Right lobe of liver (tissue), 6 donors: ENCODE measurements at regions not wholly inside any gene's neighbourhood (a gene's known extent, or its start where the extent isn't known, plus 50 kb on each side); places are given as distances from the start of the nearest gene placed in this dataset.

Experiments
- ATAC-seq, 4 donors: fragments of 200-7000 bp; cut with Tn5 transposase; one replicate each; pipeline ENCODE4 v1.9.1; 2020; ENCODE audit warnings: mild to moderate bottlenecking in 4 of 4, moderate library complexity in 4 of 4
- DNase-seq, 3 donors: peaks; one replicate each; pipeline ENCODE4 v3.0.0-alpha.2; 2020
- H3K27ac ChIP-seq, 3 donors: fragments of 200-600 bp; one replicate each; pipeline ENCODE4 v1.8.0; 2022
- H3K27me3 ChIP-seq, 2 donors: fragments of 200-600 bp; one replicate each; pipeline ENCODE4 v1.8.0; 2022
- H3K36me3 ChIP-seq, 4 donors: fragments of 200-600 bp; sonication (generic) in 1 of 4; one replicate each; pipeline versions ENCODE4 v1.5.1 to v1.8.0; 2017 to 2022; ENCODE audit warnings: control low read depth in 1 of 4
- H3K4me1 ChIP-seq, 4 donors: fragments of 200-600 bp; sonication (generic) in 1 of 4; one replicate each; pipeline versions ENCODE4 v1.5.1 to v1.8.0; 2017 to 2022; ENCODE audit warnings: control low read depth in 1 of 4
- H3K4me3 ChIP-seq, 3 donors: fragments of 200-600 bp; one replicate each; pipeline ENCODE4 v1.8.0; 2022
- H3K9me3 ChIP-seq, 4 donors: fragments of 200-600 bp; sonication (generic) in 1 of 4; one replicate each; pipeline versions ENCODE4 v1.5.1 to v1.8.0; 2017 to 2022; ENCODE audit warnings: control low read depth in 1 of 4
- POLR2A ChIP-seq: fragments of 450-650 bp; IDR thresholded peaks from one replicate; pipeline ENCODE4 v1.6.1; 2017; ENCODE audit warnings: antibody characterized with exemption, mild to moderate bottlenecking
- WGBS: methylation state at CpG from one replicate; pipeline ENCODE4 v1.1.6; 2018; ENCODE audit warnings: low coverage, low lambda C conversion rate; ENCODE audit not compliant: insufficient coverage; ENCODE audit errors: missing lambda C conversion rate; 5-methylcytosine and 5-hydroxymethylcytosine counted together
- intact Hi-C, 2 donors: fragments of 100-400 bp; cut with DNase I; formaldehyde crosslinking; loops; one replicate each; pipeline versions ENCODE4 v1.11.2 to v1.14.1; 2022
- TF ChIP-seq, protein P1 (sequence below), 4 donors: fragments of 200-600 bp in 3 of 4; fragments of 450-650 bp in 1 of 4; IDR thresholded peaks; one replicate each; pipeline versions ENCODE4 v1.5.1 to v1.8.0; 2016 to 2022; ENCODE audit warnings: antibody characterized with exemption in 4 of 4, mild to moderate bottlenecking in 2 of 4
- donor health status: DM: no; HTN: yes; CAD: no.
- donor health status: DM: no; HTN: no; CAD: no.
- donor health status: DM: no; HTN: no; CAD: no.
- donor health status: DM: no; HTN: yes; CAD: no.
- donor health status: DM: no; HTN: yes; CAD: no.

GRCh38 chr2:175401956-175402469, 220.5 kb upstream of the ATP5MC3 start:
- no peak overlapping the region for H3K27ac ChIP-seq
- intact Hi-C loops: no loop called here
- DNase-seq (no peak), ATAC-seq (no peak)
- no peaks in the 10 kb centered on the region for H3K4me1 ChIP-seq
- no peaks in the 10 kb centered on the region for H3K36me3 ChIP-seq
- no peaks in the 10 kb centered on the region for H3K27me3 ChIP-seq
- H3K9me3 ChIP-seq: no peaks in the 10 kb centered on the region
- no peak overlapping the region for H3K4me3 ChIP-seq
- TF ChIP-seq POLR2A: no peak
- TF ChIP-seq, protein P1, sequence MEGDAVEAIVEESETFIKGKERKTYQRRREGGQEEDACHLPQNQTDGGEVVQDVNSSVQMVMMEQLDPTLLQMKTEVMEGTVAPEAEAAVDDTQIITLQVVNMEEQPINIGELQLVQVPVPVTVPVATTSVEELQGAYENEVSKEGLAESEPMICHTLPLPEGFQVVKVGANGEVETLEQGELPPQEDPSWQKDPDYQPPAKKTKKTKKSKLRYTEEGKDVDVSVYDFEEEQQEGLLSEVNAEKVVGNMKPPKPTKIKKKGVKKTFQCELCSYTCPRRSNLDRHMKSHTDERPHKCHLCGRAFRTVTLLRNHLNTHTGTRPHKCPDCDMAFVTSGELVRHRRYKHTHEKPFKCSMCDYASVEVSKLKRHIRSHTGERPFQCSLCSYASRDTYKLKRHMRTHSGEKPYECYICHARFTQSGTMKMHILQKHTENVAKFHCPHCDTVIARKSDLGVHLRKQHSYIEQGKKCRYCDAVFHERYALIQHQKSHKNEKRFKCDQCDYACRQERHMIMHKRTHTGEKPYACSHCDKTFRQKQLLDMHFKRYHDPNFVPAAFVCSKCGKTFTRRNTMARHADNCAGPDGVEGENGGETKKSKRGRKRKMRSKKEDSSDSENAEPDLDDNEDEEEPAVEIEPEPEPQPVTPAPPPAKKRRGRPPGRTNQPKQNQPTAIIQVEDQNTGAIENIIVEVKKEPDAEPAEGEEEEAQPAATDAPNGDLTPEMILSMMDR (IDR thresholded peaks at IDR 0.05): no peak
- WGBS: 54% methylated on average over 3 of the region's 3 CpGs

- DNase-seq (no peak), ATAC-seq (no peak)
- Histone ChIP-seq H3K27me3 (no peaks in the 10 kb centered on the region), H3K36me3 (no peaks in the 10 kb centered on the region), H3K9me3 (no peaks in the 10 kb centered on the region), H3K4me3 (no peak overlapping the region), H3K27ac (no peak overlapping the region), H3K4me1 (no peaks in the 10 kb centered on the region)
- intact Hi-C loops: no loop called here
- 69% methylated on average over 6 of the region's 6 CpGs for WGBS
- TF ChIP-seq, protein P1 (IDR thresholded peaks at IDR 0.05): no peak
- TF ChIP-seq POLR2A: no peak
These were observed 219.5 kb upstream of the ATP5MC3 start for GRCh38 chr2:175400975-175401374.

- Histone ChIP-seq H3K4me3 (no peak overlapping the region), H3K27me3 (no peaks in the 10 kb centered on the region), H3K4me1 (no peaks in the 10 kb centered on the region), H3K9me3 (no peaks in the 10 kb centered on the region), H3K27ac (no peak overlapping the region), H3K36me3 (no peaks in the 10 kb centered on the region)
- no peak for ATAC-seq
- no peak for DNase-seq
- TF ChIP-seq POLR2A: no peak
- TF ChIP-seq, protein P1 (IDR thresholded peaks at IDR 0.05): no peak
- WGBS: 30% methylated on average over 3 of the region's 4 CpGs
- intact Hi-C loops: no loop called here
These were observed 217.8 kb upstream of the ATP5MC3 start for GRCh38 chr2:175399326-175399725.

GRCh38 chr2:175398848-175399247, 217.3 kb upstream of the ATP5MC3 start:
- H3K4me3 ChIP-seq: no peak overlapping the region
- TF ChIP-seq, protein P1 (IDR thresholded peaks at IDR 0.05): no peak
- no peak for TF ChIP-seq POLR2A
- no peak for ATAC-seq
- intact Hi-C loops: no loop called here
- H3K36me3 ChIP-seq: no peaks in the 10 kb centered on the region
- H3K9me3 ChIP-seq: no peaks in the 10 kb centered on the region
- H3K27me3 ChIP-seq: no peaks in the 10 kb centered on the region
- H3K27ac ChIP-seq: no peak overlapping the region
- H3K4me1 ChIP-seq: no peaks in the 10 kb centered on the region
- WGBS: 54% methylated on average over 6 of the region's 6 CpGs
- no peak for DNase-seq

DNA sequence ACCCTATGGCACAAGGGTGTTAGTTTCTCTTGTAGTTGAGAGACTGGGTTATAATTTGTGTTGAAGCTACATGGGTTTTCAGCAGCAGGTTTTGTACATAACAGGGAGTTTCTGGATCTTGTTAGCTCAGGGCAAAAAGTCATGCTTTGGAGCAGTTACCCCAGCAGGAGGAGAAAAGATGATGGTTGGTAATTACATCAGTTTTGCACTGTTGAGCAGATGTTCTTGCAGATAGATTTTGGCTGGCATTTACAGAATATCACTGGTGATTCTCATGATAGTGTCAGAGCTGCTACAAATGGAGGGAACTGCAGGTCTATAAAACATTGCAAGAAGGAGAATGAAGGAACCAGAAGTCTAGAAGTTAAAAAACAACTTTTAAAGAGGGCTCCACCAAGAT, 215.2 kb upstream of the ATP5MC3 start:
- H3K4me1 ChIP-seq: no peaks in the 10 kb centered on the region
- H3K4me3 ChIP-seq: no peak overlapping the region
- DNase-seq (no peak), ATAC-seq (no peak)
- no peaks in the 10 kb centered on the region for H3K9me3 ChIP-seq
- intact Hi-C loops: no loop called here
- no peaks in the 10 kb centered on the region for H3K27me3 ChIP-seq
- no peaks in the 10 kb centered on the region for H3K36me3 ChIP-seq
- TF ChIP-seq POLR2A: no peak
- TF ChIP-seq, protein P1 (IDR thresholded peaks at IDR 0.05): no peak
- H3K27ac ChIP-seq: no peak overlapping the region
